DMS 273 (cell line): ENCODE measurements at regions not wholly inside any gene's neighbourhood (a gene's known extent, or its start where the extent isn't known, plus 50 kb on each side); places are given as distances from the start of the nearest gene placed in this dataset.
"Not testable (repeated sequence)": the region's sequence is repeated elsewhere in the genome, so short reads cannot be mapped to it uniquely, and the experiment has no call there.

Experiments used
- DNase-seq: peaks from one replicate; lab custom pipeline; 2025; ENCODE audit not compliant: unreplicated experiment; lab: John Stamatoyannopoulos, UW

- no peak for DNase-seq
These were observed 383.7 kb downstream of the CAAP1 start for GRCh38 chr9:26508897-26509296.

- no peak for DNase-seq
These were observed 388.5 kb downstream of the CAAP1 start for GRCh38 chr9:26504057-26504456.

- no peak for DNase-seq
These were observed 390.3 kb downstream of the CAAP1 start for GRCh38 chr9:26502311-26502710.

- no peak for DNase-seq
These were observed 392.1 kb downstream of the CAAP1 start for GRCh38 chr9:26500471-26500870.

GRCh38 chr9:26492608-26493521 is 399.7 kb downstream of the CAAP1 start:
- DNase-seq, result not testable (repeated sequence)

GRCh38 chr9:26491922-26492607 is 400.5 kb downstream of the CAAP1 start:
- DNase-seq, result not testable (repeated sequence)

- no peak for DNase-seq
These were observed 408.6 kb downstream of the CAAP1 start for GRCh38 chr9:26483991-26484390.

GRCh38 chr9:26477963-26478362 is 414.6 kb downstream of the CAAP1 start:
- no peak for DNase-seq

- no peak for DNase-seq
These were observed 421.3 kb downstream of the CAAP1 start for GRCh38 chr9:26471261-26471660.

- DNase-seq, result no peak
These were observed 422.3 kb downstream of the CAAP1 start for GRCh38 chr9:26470284-26470683.

GRCh38 chr9:26463837-26464236 is 428.8 kb downstream of the CAAP1 start:
- DNase-seq, result no peak

- DNase-seq, result no peak
These were observed 429.9 kb downstream of the CAAP1 start for GRCh38 chr9:26462751-26463150.

- DNase-seq, result no peak
These were observed 430.4 kb downstream of the CAAP1 start for GRCh38 chr9:26462213-26462612.

GRCh38 chr9:26460624-26461023 is 432.0 kb downstream of the CAAP1 start:
- no peak for DNase-seq

- no peak for DNase-seq
These were observed 432.6 kb downstream of the CAAP1 start for GRCh38 chr9:26459959-26460358.

GRCh38 chr9:26458054-26458453 is 434.5 kb downstream of the CAAP1 start:
- no peak for DNase-seq

GRCh38 chr9:26457151-26457550 is 435.5 kb downstream of the CAAP1 start:
- no peak for DNase-seq

- DNase-seq, result no peak
These were observed 453.5 kb downstream of the CAAP1 start for GRCh38 chr9:26439061-26439624.

- DNase-seq, result no peak
These were observed 455.4 kb downstream of the CAAP1 start for GRCh38 chr9:26437056-26437711.

- no peak for DNase-seq
These were observed 466.0 kb downstream of the CAAP1 start for GRCh38 chr9:26426551-26427131.

GRCh38 chr9:26418480-26418879 is 474.1 kb downstream of the CAAP1 start:
- no peak for DNase-seq
